HEK293 (cell line): ENCODE measurements at regions not wholly inside any gene's neighbourhood (a gene's known extent, or its start where the extent isn't known, plus 50 kb on each side); places are given as distances from the start of the nearest gene placed in this dataset.
A peak's percentile ranks its signal among the peaks of the same experiment; 100 is the strongest.

ENCODE experiments used
- CTCF ChIA-PET: fragments of 350-600 bp; formaldehyde crosslinking; extraction: SDS; loops from one replicate; lab custom pipeline; 2021; ENCODE audit warnings: antibody characterized with exemption; lab: Yijun Ruan, JAX
- POLR2A ChIA-PET: fragments of 300-600 bp; formaldehyde crosslinking; extraction: SDS; loops from one replicate; lab custom pipeline; 2020; ENCODE audit warnings: antibody characterized with exemption, inconsistent platforms; lab: Yijun Ruan, JAX
- H3K27ac ChIP-seq: fragments of 200-500 bp; sonication (Bioruptor generic); 2 replicates; pipeline ENCODE4 v1.5.1; 2014; ENCODE audit warnings: low read depth, low read length, control low read depth, inconsistent platforms; ENCODE audit errors: extremely low read depth
- H3K36me3 ChIP-seq, 2 experiments: fragments of 200-500 bp in 1 of 2; sonication (Bioruptor generic) in 1 of 2; 1 replicate in 1 of 2; 2 replicates in 1 of 2; pipeline ENCODE4 v1.5.1; 2014 to 2017; ENCODE audit warnings: inconsistent platforms in 2 of 2, low read length in 2 of 2; ENCODE audit not compliant: control insufficient read depth in 2 of 2, insufficient read depth in 1 of 2
- H3K4me1 ChIP-seq: fragments of 200-500 bp; sonication (Bioruptor generic); 2 replicates; pipeline ENCODE4 v1.5.1; 2014; ENCODE audit warnings: mild to moderate bottlenecking, low read length, inconsistent platforms; ENCODE audit not compliant: control insufficient read depth, insufficient read depth
- H3K4me3 ChIP-seq: 2 replicates; pipeline ENCODE4 v1.5.1; 2011; ENCODE audit warnings: low read depth, mild to moderate bottlenecking, control low read depth, low read length, moderate library complexity
- H3K9me3 ChIP-seq: fragments of 200-500 bp; sonication (Bioruptor generic); 2 replicates; pipeline ENCODE4 v1.5.1; 2014; ENCODE audit warnings: low read depth, low read length, inconsistent platforms; ENCODE audit not compliant: control insufficient read depth, insufficient read depth
- BCL11B ChIP-seq: fragments of 450-650 bp; formaldehyde crosslinking; IDR thresholded peaks from 2 replicates; pipeline ENCODE4 v1.5.1; 2016; ENCODE audit warnings: low read depth, missing biosample characterization, missing genetic modification characterization
- KLF7 ChIP-seq: fragments of 450-650 bp; formaldehyde crosslinking; IDR thresholded peaks from 2 replicates; pipeline ENCODE4 v1.5.1; 2016; ENCODE audit warnings: missing biosample characterization, missing genetic modification characterization, borderline replicate concordance
- PRDM1 ChIP-seq: fragments of 450-650 bp; formaldehyde crosslinking; IDR thresholded peaks from 2 replicates; pipeline ENCODE4; 2016; ENCODE audit warnings: missing biosample characterization, missing genetic modification characterization
- RBAK ChIP-seq: fragments of 450-650 bp; formaldehyde crosslinking; IDR thresholded peaks from 2 replicates; pipeline ENCODE4 v1.5.1; 2016; ENCODE audit warnings: missing biosample characterization, missing genetic modification characterization
- ZFP37 ChIP-seq: fragments of 450-650 bp; formaldehyde crosslinking; IDR thresholded peaks from 2 replicates; pipeline ENCODE4 v1.5.1; 2016; ENCODE audit warnings: missing biosample characterization, missing genetic modification characterization
- ZFP41 ChIP-seq: fragments of 450-650 bp; formaldehyde crosslinking; IDR thresholded peaks from 2 replicates; pipeline ENCODE4 v1.5.1; 2016; ENCODE audit warnings: missing biosample characterization, missing genetic modification characterization, borderline replicate concordance
- ZNF121 ChIP-seq: fragments of 450-650 bp; formaldehyde crosslinking; IDR thresholded peaks from 2 replicates; pipeline ENCODE4 v1.5.1; 2016; ENCODE audit warnings: missing biosample characterization, missing genetic modification characterization
- ZNF155 ChIP-seq: fragments of 450-650 bp; formaldehyde crosslinking; IDR thresholded peaks from 2 replicates; pipeline ENCODE4 v1.5.1; 2016; ENCODE audit warnings: missing biosample characterization, missing genetic modification characterization
- ZNF266 ChIP-seq: fragments of 450-650 bp; formaldehyde crosslinking; IDR thresholded peaks from 2 replicates; pipeline ENCODE4 v1.5.1; 2016; ENCODE audit warnings: missing biosample characterization, missing genetic modification characterization, low read depth
- ZNF391 ChIP-seq: fragments of 450-650 bp; formaldehyde crosslinking; IDR thresholded peaks from 2 replicates; pipeline ENCODE4 v1.5.1; 2016; ENCODE audit warnings: low read depth, missing biosample characterization, missing genetic modification characterization, borderline replicate concordance
- ZNF548 ChIP-seq: fragments of 450-650 bp; formaldehyde crosslinking; IDR thresholded peaks from 2 replicates; pipeline ENCODE4 v1.5.1; 2016; ENCODE audit warnings: missing biosample characterization, missing genetic modification characterization
- ZNF626 ChIP-seq: fragments of 450-650 bp; sonication (Bioruptor Pico); formaldehyde crosslinking; IDR thresholded peaks from 2 replicates; pipeline ENCODE4 v1.5.1; 2018; ENCODE audit warnings: missing biosample characterization, missing genetic modification characterization, inconsistent platforms
- ZNF654 ChIP-seq: fragments of 450-650 bp; formaldehyde crosslinking; IDR thresholded peaks from 2 replicates; pipeline ENCODE4 v1.5.1; 2016; ENCODE audit warnings: low read depth, missing biosample characterization, missing genetic modification characterization
- ZSCAN23 ChIP-seq: fragments of 450-650 bp; formaldehyde crosslinking; IDR thresholded peaks from 2 replicates; pipeline ENCODE4 v1.5.1; 2016; ENCODE audit warnings: missing biosample characterization, missing genetic modification characterization
- ZXDB ChIP-seq: fragments of 450-650 bp; formaldehyde crosslinking; IDR thresholded peaks from 2 replicates; pipeline ENCODE4 v1.5.1; 2016; ENCODE audit warnings: missing biosample characterization, missing genetic modification characterization
- TF ChIP-seq, protein P1 (sequence below): fragments of 450-650 bp; formaldehyde crosslinking; IDR thresholded peaks from 2 replicates; pipeline ENCODE4 v1.5.1; 2016; ENCODE audit warnings: missing biosample characterization, missing genetic modification characterization, borderline replicate concordance
- TF ChIP-seq, protein P2 (sequence below): fragments of 450-650 bp; formaldehyde crosslinking; IDR thresholded peaks from 2 replicates; pipeline ENCODE4 v1.5.1; 2016; ENCODE audit warnings: missing biosample characterization, missing genetic modification characterization
- TF ChIP-seq, protein P3 (sequence below): fragments of 450-650 bp; formaldehyde crosslinking; IDR thresholded peaks from 2 replicates; pipeline ENCODE4 v1.5.1; 2016; ENCODE audit warnings: missing biosample characterization, missing genetic modification characterization
- TF ChIP-seq, protein P4 (sequence below): fragments of 450-650 bp; formaldehyde crosslinking; IDR thresholded peaks from 2 replicates; pipeline ENCODE4 v1.5.1; 2016; ENCODE audit warnings: missing biosample characterization, missing genetic modification characterization

DNA sequence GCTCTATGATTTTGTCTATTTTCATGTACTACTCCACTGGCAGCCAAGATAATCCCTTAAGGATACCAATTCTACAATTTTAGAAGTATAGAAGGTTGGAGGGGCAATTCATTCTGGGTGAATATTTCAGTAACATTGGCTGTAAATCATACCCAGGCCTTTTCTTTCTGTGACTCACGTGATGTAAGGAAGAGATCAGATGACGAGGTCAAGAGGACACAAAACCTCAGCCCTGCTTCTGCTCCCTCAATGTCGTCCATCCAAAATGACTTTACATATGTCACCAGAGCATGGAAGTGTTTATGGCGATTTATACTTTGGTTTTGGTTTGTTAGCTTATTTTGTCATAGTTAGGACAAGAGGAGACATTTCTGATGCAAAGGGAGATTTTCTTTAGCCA lies 70.7 kb upstream of the SLC4A4 start:
- H3K27ac ChIP-seq, result no peak overlapping the region
- CTCF ChIA-PET, result interaction anchor here (1.3 to 1.9 kb wide), 2 partner anchors 9 to 38 kb away, joined by 3 to 6 read pairs; no protein-coding TSS in a partner anchor

DNA sequence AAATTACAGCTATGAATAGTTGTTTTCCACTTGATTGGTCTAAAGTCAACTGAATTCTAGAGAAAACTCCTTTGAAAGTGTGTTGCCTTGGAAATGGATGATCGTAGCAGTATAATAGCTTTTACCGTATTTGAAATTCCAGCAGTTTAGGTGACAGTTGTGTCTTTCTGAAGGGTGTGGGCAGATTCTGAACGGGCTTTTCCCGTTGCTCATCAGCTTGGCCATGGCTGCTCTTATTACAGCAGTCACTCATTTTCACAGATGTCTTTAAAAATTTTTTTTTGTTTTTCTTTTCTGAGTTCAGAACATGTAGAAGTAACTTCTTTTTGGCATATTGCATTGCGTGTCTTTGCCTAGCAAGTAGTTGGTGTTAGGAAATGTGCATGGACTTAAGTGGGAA lies 69.6 kb upstream of the SLC4A4 start:
- H3K36me3 ChIP-seq, result no peaks in the 10 kb centered on the region
- CTCF ChIA-PET, result interaction anchor here (0.8 to 2.8 kb wide), 5 partner anchors 10 to 445 kb away, joined by 3 to 12 read pairs (median 4); no protein-coding TSS in a partner anchor
- TF ChIP-seq RBAK (tag by site-specific recombination) (no peak), ZSCAN23 (tag by site-specific recombination) (no peak)
- TF ChIP-seq, all 188 proteins: peak for 0
- no peaks in the 10 kb centered on the region for H3K9me3 ChIP-seq
- POLR2A ChIA-PET, result no interaction called here
- H3K4me3 ChIP-seq, result no peak overlapping the region
- 0 out of 2 replicates have a peak, but pooled peaks cover 2% of the 10 kb centered on the region for H3K4me1 ChIP-seq
- H3K27ac ChIP-seq, result no peak overlapping the region

More for the DNA sequence above, 70.7 kb upstream of the SLC4A4 start:
- H3K9me3 ChIP-seq, result no peaks in the 10 kb centered on the region
- TF ChIP-seq ZXDB (tag by site-specific recombination) (no peak), ZNF548 (peak; percentile 53; the same call in 1 of the 2 replicates), ZNF626 (tag by site-specific recombination) (no peak), ZFP41 (tag by site-specific recombination) (no peak), ZNF121 (tag by site-specific recombination) (no peak)
- TF ChIP-seq, protein P1, sequence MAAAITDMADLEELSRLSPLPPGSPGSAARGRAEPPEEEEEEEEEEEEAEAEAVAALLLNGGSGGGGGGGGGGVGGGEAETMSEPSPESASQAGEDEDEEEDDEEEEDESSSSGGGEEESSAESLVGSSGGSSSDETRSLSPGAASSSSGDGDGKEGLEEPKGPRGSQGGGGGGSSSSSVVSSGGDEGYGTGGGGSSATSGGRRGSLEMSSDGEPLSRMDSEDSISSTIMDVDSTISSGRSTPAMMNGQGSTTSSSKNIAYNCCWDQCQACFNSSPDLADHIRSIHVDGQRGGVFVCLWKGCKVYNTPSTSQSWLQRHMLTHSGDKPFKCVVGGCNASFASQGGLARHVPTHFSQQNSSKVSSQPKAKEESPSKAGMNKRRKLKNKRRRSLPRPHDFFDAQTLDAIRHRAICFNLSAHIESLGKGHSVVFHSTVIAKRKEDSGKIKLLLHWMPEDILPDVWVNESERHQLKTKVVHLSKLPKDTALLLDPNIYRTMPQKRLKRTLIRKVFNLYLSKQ, result no peak
- TF ChIP-seq, protein P2, sequence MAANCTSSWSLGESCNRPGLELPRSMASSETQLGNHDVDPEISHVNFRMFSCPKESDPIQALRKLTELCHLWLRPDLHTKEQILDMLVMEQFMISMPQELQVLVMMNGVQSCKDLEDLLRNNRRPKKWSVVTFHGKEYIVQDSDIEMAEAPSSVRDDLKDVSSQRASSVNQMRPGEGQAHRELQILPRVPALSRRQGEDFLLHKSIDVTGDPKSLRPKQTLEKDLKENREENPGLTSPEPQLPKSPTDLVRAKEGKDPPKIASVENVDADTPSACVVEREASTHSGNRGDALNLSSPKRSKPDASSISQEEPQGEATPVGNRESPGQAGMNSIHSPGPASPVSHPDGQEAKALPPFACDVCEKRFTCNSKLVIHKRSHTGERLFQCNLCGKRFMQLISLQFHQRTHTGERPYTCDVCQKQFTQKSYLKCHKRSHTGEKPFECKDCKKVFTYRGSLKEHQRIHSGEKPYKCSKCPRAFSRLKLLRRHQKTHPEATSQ (tag by site-specific recombination), result no peak
- TF ChIP-seq, protein P3, sequence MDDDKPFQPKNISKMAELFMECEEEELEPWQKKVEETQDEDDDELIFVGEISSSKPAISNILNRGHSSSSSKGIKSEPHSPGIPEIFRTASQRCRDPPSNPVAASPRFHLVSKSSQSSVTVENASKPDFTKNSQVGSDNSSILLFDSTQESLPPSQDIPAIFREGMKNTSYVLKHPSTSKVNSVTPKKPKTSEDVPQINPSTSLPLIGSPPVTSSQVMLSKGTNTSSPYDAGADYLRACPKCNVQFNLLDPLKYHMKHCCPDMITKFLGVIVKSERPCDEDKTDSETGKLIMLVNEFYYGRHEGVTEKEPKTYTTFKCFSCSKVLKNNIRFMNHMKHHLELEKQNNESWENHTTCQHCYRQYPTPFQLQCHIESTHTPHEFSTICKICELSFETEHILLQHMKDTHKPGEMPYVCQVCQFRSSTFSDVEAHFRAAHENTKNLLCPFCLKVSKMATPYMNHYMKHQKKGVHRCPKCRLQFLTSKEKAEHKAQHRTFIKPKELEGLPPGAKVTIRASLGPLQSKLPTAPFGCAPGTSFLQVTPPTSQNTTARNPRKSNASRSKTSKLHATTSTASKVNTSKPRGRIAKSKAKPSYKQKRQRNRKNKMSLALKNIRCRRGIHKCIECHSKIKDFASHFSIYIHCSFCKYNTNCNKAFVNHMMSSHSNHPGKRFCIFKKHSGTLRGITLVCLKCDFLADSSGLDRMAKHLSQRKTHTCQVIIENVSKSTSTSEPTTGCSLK (tag by site-specific recombination), result no peak
- H3K4me3 ChIP-seq, result no peak overlapping the region
- no peaks in the 10 kb centered on the region for H3K36me3 ChIP-seq
- 0 out of 2 replicates have a peak, but pooled peaks cover 2% of the 10 kb centered on the region for H3K4me1 ChIP-seq
- POLR2A ChIA-PET, result interaction anchor here (0.6 to 0.7 kb wide), 2 partner anchors 35 to 563 kb away, joined by 4 to 9 read pairs; no protein-coding TSS in a partner anchor

DNA sequence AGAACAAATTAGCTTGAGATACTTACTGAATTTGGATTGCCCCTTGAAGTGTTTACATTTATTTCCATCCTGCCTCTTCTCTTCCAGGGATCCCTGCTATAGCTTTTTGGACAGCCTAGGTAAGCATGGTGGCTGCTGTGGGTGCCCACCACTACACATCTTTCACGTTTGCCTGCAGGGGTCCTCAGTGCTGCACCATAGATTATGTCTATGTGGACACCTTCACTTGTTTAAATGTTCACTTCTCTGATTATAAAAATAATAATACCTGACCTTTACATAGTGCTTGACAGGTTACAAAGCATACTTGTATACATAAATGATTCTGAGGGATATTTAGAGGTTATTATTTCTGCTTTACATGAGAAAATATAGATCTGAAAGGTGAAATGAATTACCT lies 67.9 kb upstream of the SLC4A4 start:
- TF ChIP-seq KLF7 (tag by site-specific recombination) (no peak), ZNF654 (tag by site-specific recombination) (peak; percentile 37)
- no peaks in the 10 kb centered on the region for H3K36me3 ChIP-seq
- POLR2A ChIA-PET, result no interaction called here
- no peaks in the 10 kb centered on the region for H3K9me3 ChIP-seq
- no peak overlapping the region for H3K4me3 ChIP-seq
- CTCF ChIA-PET, result interaction anchor here (0.5 to 2.8 kb wide), 11 partner anchors 41 to 1015 kb away, joined by 3 to 19 read pairs (median 4); no protein-coding TSS in a partner anchor
- H3K4me1 ChIP-seq, result 0 out of 2 replicates have a peak, but pooled peaks cover 2% of the 10 kb centered on the region
- no peak overlapping the region for H3K27ac ChIP-seq

DNA sequence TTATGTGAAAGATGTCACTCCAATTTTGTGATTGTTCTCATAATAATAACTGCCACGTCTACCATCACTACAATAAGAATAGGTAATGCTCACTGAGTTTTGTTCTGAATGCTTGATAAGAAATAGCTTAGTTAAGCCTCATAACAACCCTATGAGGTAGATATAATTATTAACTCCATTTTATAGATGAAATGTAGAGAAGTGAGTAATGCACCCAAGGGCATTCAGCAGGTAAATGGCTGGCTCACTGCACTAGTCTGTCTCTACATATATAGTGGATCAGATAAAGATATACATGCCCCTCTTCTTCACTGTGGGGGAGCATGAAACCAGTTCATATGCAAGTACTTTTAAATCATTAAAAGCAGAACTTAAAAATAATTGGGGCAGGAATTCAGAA lies 65.8 kb upstream of the SLC4A4 start:
- no peaks in the 10 kb centered on the region for H3K4me1 ChIP-seq
- no peaks in the 10 kb centered on the region for H3K36me3 ChIP-seq
- POLR2A ChIA-PET, result no interaction called here
- TF ChIP-seq ZNF391 (tag by site-specific recombination) (no peak), ZNF155 (tag by site-specific recombination) (no peak), ZNF266 (tag by site-specific recombination) (no peak), BCL11B (tag by site-specific recombination) (no peak), PRDM1 (tag by site-specific recombination) (no peak), ZFP37 (tag by site-specific recombination) (no peak)
- TF ChIP-seq, protein P4, sequence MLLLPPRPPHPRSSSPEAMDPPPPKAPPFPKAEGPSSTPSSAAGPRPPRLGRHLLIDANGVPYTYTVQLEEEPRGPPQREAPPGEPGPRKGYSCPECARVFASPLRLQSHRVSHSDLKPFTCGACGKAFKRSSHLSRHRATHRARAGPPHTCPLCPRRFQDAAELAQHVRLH (tag by site-specific recombination), result no peak
- CTCF ChIA-PET, result interaction anchor here (1.2 kb wide), 1 partner anchor 440 kb away, joined by 3 read pairs; no protein-coding TSS in a partner anchor
- no peak overlapping the region for H3K4me3 ChIP-seq
- H3K9me3 ChIP-seq, result no peaks in the 10 kb centered on the region
- H3K27ac ChIP-seq, result no peak overlapping the region
